H9 (cell line): ENCODE measurements at regions not wholly inside any gene's neighbourhood (a gene's known extent, or its start where the extent isn't known, plus 50 kb on each side); places are given as distances from the start of the nearest gene placed in this dataset.

Source experiments
- DNase-seq: peaks from one replicate; pipeline ENCODE4 v3.0.0-alpha.2; 2017
- H2AFZ ChIP-seq: one replicate; pipeline ENCODE4 v1.6.1; 2013; ENCODE audit warnings: mild to moderate bottlenecking, low read length, control low read depth, moderate library complexity
- H2AK5ac ChIP-seq: 2 replicates; pipeline ENCODE4 v1.6.1; 2013; ENCODE audit warnings: low read length, control low read depth, mixed read lengths; ENCODE audit not compliant: insufficient read length
- H2BK120ac ChIP-seq: one replicate; pipeline ENCODE4 v1.6.1; 2013; ENCODE audit warnings: low read depth, mild to moderate bottlenecking, low read length, control low read depth, inconsistent platforms; ENCODE audit not compliant: poor library complexity, severe bottlenecking
- H2BK12ac ChIP-seq: 2 replicates; pipeline ENCODE4 v1.6.1; 2013; ENCODE audit warnings: low read length, control low read depth, mixed read lengths, low read depth; ENCODE audit not compliant: insufficient read length
- H2BK15ac ChIP-seq: 2 replicates; pipeline ENCODE4 v1.6.1; 2013; ENCODE audit warnings: low read depth, low read length, control low read depth
- H2BK20ac ChIP-seq: one replicate; pipeline ENCODE4 v1.6.1; 2013; ENCODE audit warnings: low read depth, mild to moderate bottlenecking, low read length, control low read depth, inconsistent platforms; ENCODE audit not compliant: poor library complexity, severe bottlenecking
- H2BK5ac ChIP-seq: 2 replicates; pipeline ENCODE4 v1.6.1; 2013; ENCODE audit warnings: low read length, control low read depth, mixed read lengths; ENCODE audit not compliant: insufficient read length
- H3K14ac ChIP-seq: 2 replicates; pipeline ENCODE4 v1.6.1; 2013; ENCODE audit warnings: low read length, control low read depth; ENCODE audit not compliant: insufficient read depth
- H3K18ac ChIP-seq: 2 replicates; pipeline ENCODE4 v1.6.1; 2013; ENCODE audit warnings: low read depth, mild to moderate bottlenecking, mixed read lengths, low read length, control low read depth; ENCODE audit not compliant: insufficient read length
- H3K23ac ChIP-seq: 2 replicates; pipeline ENCODE4 v1.6.1; 2013; ENCODE audit warnings: low read length, control low read depth, mixed read lengths, low read depth; ENCODE audit not compliant: insufficient read length
- H3K23me2 ChIP-seq: 2 replicates; pipeline ENCODE4 v1.6.1; 2013; ENCODE audit warnings: low read depth, mild to moderate bottlenecking, mixed read lengths, low read length, control low read depth; ENCODE audit not compliant: insufficient read length, poor library complexity, severe bottlenecking
- H3K27ac ChIP-seq: 2 replicates; pipeline ENCODE4 v1.5.1; 2013; ENCODE audit warnings: low read length, control low read depth, mixed read lengths, low read depth; ENCODE audit not compliant: insufficient read length
- H3K27me3 ChIP-seq: 2 replicates; pipeline ENCODE4 v1.6.1; 2013; ENCODE audit warnings: low read length, control low read depth, inconsistent platforms; ENCODE audit not compliant: insufficient read depth
- H3K4ac ChIP-seq: 2 replicates; pipeline ENCODE4 v1.6.1; 2013; ENCODE audit warnings: low read depth, mild to moderate bottlenecking, control low read depth, inconsistent platforms, low read length, moderate library complexity
- H3K4me1 ChIP-seq: 2 replicates; pipeline ENCODE4 v1.6.1; 2013; ENCODE audit warnings: low read length, control low read depth, inconsistent platforms; ENCODE audit not compliant: insufficient read depth
- H3K4me2 ChIP-seq: 2 replicates; pipeline ENCODE4 v1.6.1; 2013; ENCODE audit warnings: low read length, control low read depth, mixed read lengths; ENCODE audit not compliant: insufficient read length, insufficient read depth
- H3K56ac ChIP-seq: 2 replicates; pipeline ENCODE4 v1.6.1; 2013; ENCODE audit warnings: low read depth, mild to moderate bottlenecking, mixed read lengths, low read length, control low read depth; ENCODE audit not compliant: insufficient read length
- H3K79me1 ChIP-seq: 2 replicates; pipeline ENCODE4 v1.6.1; 2013; ENCODE audit warnings: low read depth, mild to moderate bottlenecking, moderate library complexity, low read length, control low read depth, inconsistent platforms; ENCODE audit not compliant: insufficient read depth, poor library complexity, severe bottlenecking
- H3K79me2 ChIP-seq: 2 replicates; pipeline ENCODE4 v1.6.1; 2013; ENCODE audit warnings: low read length, control low read depth, inconsistent platforms; ENCODE audit not compliant: insufficient read depth
- H3K9ac ChIP-seq: 2 replicates; pipeline ENCODE4 v1.6.1; 2013; ENCODE audit warnings: low read length, control low read depth, mixed read lengths; ENCODE audit not compliant: insufficient read length; ENCODE audit errors: extremely low read depth
- H3K9me3 ChIP-seq: one replicate; pipeline ENCODE4 v1.6.1; 2013; ENCODE audit warnings: low read depth, low read length, inconsistent platforms; ENCODE audit not compliant: control insufficient read depth
- H3T11ph ChIP-seq: one replicate; pipeline ENCODE4 v1.6.1; 2013; ENCODE audit warnings: mild to moderate bottlenecking, low read length, control low read depth, inconsistent platforms
- H4K20me1 ChIP-seq: one replicate; pipeline ENCODE4 v1.6.1; 2013; ENCODE audit not compliant: control insufficient read depth, insufficient read length, insufficient read depth
- H4K5ac ChIP-seq: 2 replicates; pipeline ENCODE4 v1.6.1; 2013; ENCODE audit warnings: low read depth, mild to moderate bottlenecking, mixed read lengths, low read length, control low read depth; ENCODE audit not compliant: insufficient read length
- H4K8ac ChIP-seq: replicated peaks from 2 replicates; pipeline ENCODE4 v1.6.1; 2013; ENCODE audit warnings: low read length, control low read depth, mixed read lengths, low read depth; ENCODE audit not compliant: insufficient read length
- H4K91ac ChIP-seq: 2 replicates; pipeline ENCODE4 v1.6.1; 2013; ENCODE audit warnings: low read depth, mild to moderate bottlenecking, moderate library complexity, mixed read lengths, low read length, control low read depth; ENCODE audit not compliant: insufficient read length
- H3K27ac Mint-ChIP-seq, 3 experiments: 2 replicates in 2 of 3; 3 replicates in 1 of 3; pipeline ENCODE4 v1.8.0; 2020 to 2021; ENCODE audit warnings: mixed read lengths in 3 of 3, mild to moderate bottlenecking in 1 of 3, moderate library complexity in 1 of 3
- H3K27me3 Mint-ChIP-seq: 2 replicates; pipeline ENCODE4 v1.8.0; 2021; ENCODE audit warnings: low read depth, mild to moderate bottlenecking, moderate library complexity, mixed read lengths
- H3K36me3 Mint-ChIP-seq, 3 experiments: 2 replicates in 2 of 3; 3 replicates in 1 of 3; pipeline ENCODE4 v1.8.0; 2020 to 2021; ENCODE audit warnings: low read depth in 3 of 3, mixed read lengths in 3 of 3; ENCODE audit not compliant: insufficient read depth in 1 of 3
- H3K4me1 Mint-ChIP-seq, 2 experiments: 2 replicates each; pipeline ENCODE4 v1.8.0; 2020; ENCODE audit warnings: mixed read lengths in 2 of 2
- H3K4me3 Mint-ChIP-seq, 2 experiments: 2 replicates in 1 of 2; 3 replicates in 1 of 2; pipeline ENCODE4 v1.8.0; 2020 to 2021; ENCODE audit warnings: mild to moderate bottlenecking in 2 of 2, mixed read lengths in 2 of 2, moderate library complexity in 1 of 2
- H3K9me3 Mint-ChIP-seq, 2 experiments: 2 replicates in 1 of 2; 3 replicates in 1 of 2; pipeline ENCODE4 v1.8.0; 2020; ENCODE audit warnings: mild to moderate bottlenecking in 2 of 2, mixed read lengths in 2 of 2, moderate library complexity in 1 of 2
- CTCF ChIP-seq: fragments of 200-600 bp; sonication (generic); conservative IDR thresholded peaks from 3 replicates; pipeline ENCODE4 v1.8.0; 2021; ENCODE audit warnings: antibody characterized with exemption, mild to moderate bottlenecking
- WGBS: extraction: QIAGEN DNeasy Blood & Tissue Kit; methylation state at CpG from one replicate; pipeline ENCODE4 v1.1.7; 2013; ENCODE audit warnings: missing lambda C conversion rate, low lambda C conversion rate, mixed read lengths; ENCODE audit not compliant: insufficient read length; ENCODE audit errors: extremely low coverage; 5-methylcytosine and 5-hydroxymethylcytosine counted together

GRCh38 chr20:48313324-48313723 is 514.5 kb downstream of the PREX1 start:
- no peaks in the 10 kb centered on the region for H4K20me1 ChIP-seq
- Mint-ChIP-seq H3K4me1 (peaks cover 42 to 43% of the 10 kb centered on the region in 2 experiments), H3K27ac (no peak overlapping the region; a peak in 1 of 7 replicates), H3K36me3 (peaks cover 0 to 11% (median 0%) of the 10 kb centered on the region in 3 experiments; a peak in 3 of 7 replicates), H3K9me3 (no peaks in the 10 kb centered on the region; a peak in 1 of 5 replicates), H3K27me3 (peaks cover 4% of the 10 kb centered on the region; the same call in 1 of the 2 replicates), H3K4me3 (no peak overlapping the region)
- H3K27ac ChIP-seq, result no peak overlapping the region
- no peak overlapping the region for H2BK20ac ChIP-seq
- H3K14ac ChIP-seq, result no peak overlapping the region
- no peaks in the 10 kb centered on the region for H3K27me3 ChIP-seq
- H4K91ac ChIP-seq, result no peak overlapping the region
- peaks cover 3% of the 10 kb centered on the region; the same call in 1 of the 2 replicates for H3K4me1 ChIP-seq
- no peak overlapping the region for H4K8ac ChIP-seq
- H3K23ac ChIP-seq, result no peak overlapping the region
- H2BK15ac ChIP-seq, result no peak overlapping the region
- no peak overlapping the region for H2AFZ ChIP-seq
- H3K4ac ChIP-seq, result no peak overlapping the region
- no peak overlapping the region for H2BK5ac ChIP-seq
- H3T11ph ChIP-seq, result no peak overlapping the region
- no peak overlapping the region for H3K18ac ChIP-seq
- H3K23me2 ChIP-seq, result no peaks in the 10 kb centered on the region
- H4K5ac ChIP-seq, result no peak overlapping the region
- no peaks in the 10 kb centered on the region for H3K9me3 ChIP-seq
- no peak overlapping the region for H3K9ac ChIP-seq
- no peaks in the 10 kb centered on the region for H3K79me2 ChIP-seq
- H2BK120ac ChIP-seq, result no peak overlapping the region
- no peak overlapping the region for H2AK5ac ChIP-seq
- no peak for TF ChIP-seq CTCF
- no peak overlapping the region for H3K4me2 ChIP-seq
- no peak overlapping the region for H2BK12ac ChIP-seq
- no CpG with 5 or more reads among the region's 4 CpGs for WGBS
- no peak overlapping the region for H3K56ac ChIP-seq
- H3K79me1 ChIP-seq, result no peaks in the 10 kb centered on the region
- DNase-seq, result no peak
